ENCODE measurements at regions not wholly inside any gene's neighbourhood (a gene's known extent, or its start where the extent isn't known, plus 50 kb on each side); places are given as distances from the start of the nearest gene placed in this dataset.

- Histone ChIP-seq H3K4me1 (ENCODE audit: control insufficient read depth in 1 of 2, insufficient read depth in 2 of 2, low read depth in 1 of 2, low read length in 1 of 2) (no peaks in the 10 kb centered on the region; a peak in 1 of 4 replicates), H3K27me3 (ENCODE audit: insufficient read depth) (no peaks in the 10 kb centered on the region), H3K4me2 (no peak overlapping the region), H3K36me3 (replicated peaks in 1 of 2; ENCODE audit: control insufficient read depth in 1 of 2, insufficient read depth in 2 of 2, low read length in 1 of 2) (no peaks in the 10 kb centered on the region), H3K9me3 (no peaks in the 10 kb centered on the region), H3K27ac (ENCODE audit: low read depth in 2 of 2, low read length in 1 of 2) (no peak overlapping the region), H3K4me3 (ENCODE audit: low read depth in 2 of 2, low read length in 1 of 2) (no peak overlapping the region), H2AFZ (ENCODE audit: low read depth) (no peak overlapping the region), H3K79me2 (ENCODE audit: insufficient read depth) (no peaks in the 10 kb centered on the region), H3K9me2 (no peaks in the 10 kb centered on the region; the same call in 1 of the 2 replicates), H3F3A (replicated peaks; ENCODE audit: insufficient read depth) (no peaks in the 10 kb centered on the region), H3K9ac (no peak overlapping the region), H4K20me1 (ENCODE audit: insufficient read depth) (no peaks in the 10 kb centered on the region)
- TF ChIP-seq MAX (IDR thresholded peaks at IDR 0.05; ENCODE audit: low read depth) (no peak), RXRA (IDR thresholded peaks at IDR 0.05; ENCODE audit: borderline replicate concordance, low read depth) (no peak), MXI1 (IDR thresholded peaks at IDR 0.05; ENCODE audit: low read depth, low read length) (no peak), MEF2A (IDR thresholded peaks at IDR 0.05; ENCODE audit: borderline replicate concordance, low read depth) (no peak), ELF1 (IDR thresholded peaks at IDR 0.05) (no peak), TCF12 (IDR thresholded peaks at IDR 0.05) (no peak), FOXJ3 (CRISPR knock-in tag; IDR thresholded peaks at IDR 0.05) (no peak), USF2 (IDR thresholded peaks at IDR 0.05; ENCODE audit: borderline replicate concordance, low read depth, low read length) (no peak), EZH2phosphoT487 (IDR thresholded peaks at IDR 0.05; ENCODE audit: borderline replicate concordance, low read depth) (no peak), YY1 (IDR thresholded peaks at IDR 0.05; ENCODE audit: low read depth) (no peak), RAD21 (IDR thresholded peaks at IDR 0.05; ENCODE audit: low read length) (no peak), SMC3 (IDR thresholded peaks at IDR 0.05; ENCODE audit: low read depth, low read length) (no peak), EP300 (IDR thresholded peaks at IDR 0.05; ENCODE audit: borderline replicate concordance in 1 of 2, low read depth in 1 of 2, low read length in 1 of 2) (no peak), CHD2 (IDR thresholded peaks at IDR 0.05; ENCODE audit: low read length, partially characterized antibody) (no peak), REST (IDR thresholded peaks at IDR 0.05; ENCODE audit: low read depth, low read length) (no peak), NRF1 (IDR thresholded peaks at IDR 0.05; ENCODE audit: low read depth, low read length) (no peak), RFX5 (IDR thresholded peaks at IDR 0.05; ENCODE audit: low read length) (no peak), GATA2 (CRISPR knock-in tag; IDR thresholded peaks at IDR 0.05) (no peak), IRF3 (IDR thresholded peaks at IDR 0.05; ENCODE audit: low read depth, low read length) (no peak)
- WGBS (ENCODE audit: low lambda C conversion rate), result 36% methylated on average over 2 of the region's 2 CpGs
- DNase-seq, result no peak
- ChIA-PET POLR2A (no interaction called here), CTCF (interaction anchor here (1.3 kb wide), 1 partner anchor 325 kb away, joined by 3 read pairs; no protein-coding TSS in a partner anchor)
These were observed 880.2 kb upstream of the TMEFF2 start for GRCh38 chr2:193074933-193075332.
